ENCODE measurements at regions not wholly inside any gene's neighbourhood (a gene's known extent, or its start where the extent isn't known, plus 50 kb on each side); places are given as distances from the start of the nearest gene placed in this dataset.

- Mint-ChIP-seq H3K27ac (ENCODE audit: low read depth) (no peak overlapping the region), H3K9me3 (peaks cover 6% of the 10 kb centered on the region), H3K27me3 (peaks cover 67% of the 10 kb centered on the region), H3K36me3 (ENCODE audit: insufficient read depth) (no peaks in the 10 kb centered on the region), H3K4me1 (no peaks in the 10 kb centered on the region), H3K4me3 (no peak overlapping the region)
- DNase-seq (ENCODE audit: low spot score in 2 of 2): no peak
- no peak for ATAC-seq (replicated peaks; ENCODE audit: extremely low read depth, poor library complexity, severe bottlenecking)
Observed at GRCh38 chr12:124143726-124144125, 151.2 kb upstream of the RFLNA start.

GRCh38 chr12:124144531-124145194, 150.2 kb upstream of the RFLNA start:
- DNase-seq (ENCODE audit: low spot score in 2 of 2) (no peak), ATAC-seq (replicated peaks; ENCODE audit: extremely low read depth, poor library complexity, severe bottlenecking) (no peak)
- H3K27me3 Mint-ChIP-seq: peaks cover 59% of the 10 kb centered on the region
- no peak overlapping the region for H3K4me3 Mint-ChIP-seq
- H3K4me1 Mint-ChIP-seq: no peaks in the 10 kb centered on the region
- H3K27ac Mint-ChIP-seq (ENCODE audit: low read depth): no peak overlapping the region
- H3K9me3 Mint-ChIP-seq: peaks cover 6% of the 10 kb centered on the region
- no peaks in the 10 kb centered on the region for H3K36me3 Mint-ChIP-seq (ENCODE audit: insufficient read depth)

- ATAC-seq (replicated peaks; ENCODE audit: extremely low read depth, poor library complexity, severe bottlenecking): no peak
- DNase-seq (ENCODE audit: low spot score in 2 of 2): no peak
- no peaks in the 10 kb centered on the region for H3K4me1 Mint-ChIP-seq
- no peaks in the 10 kb centered on the region for H3K36me3 Mint-ChIP-seq (ENCODE audit: insufficient read depth)
- no peak overlapping the region for H3K4me3 Mint-ChIP-seq
- peaks cover 36% of the 10 kb centered on the region for H3K27me3 Mint-ChIP-seq
- peaks cover 6% of the 10 kb centered on the region for H3K9me3 Mint-ChIP-seq
- H3K27ac Mint-ChIP-seq (ENCODE audit: low read depth): no peak overlapping the region
Observed at GRCh38 chr12:124147027-124147426, 147.9 kb upstream of the RFLNA start.

GRCh38 chr12:124147575-124147974, 147.3 kb upstream of the RFLNA start:
- Mint-ChIP-seq H3K27ac (ENCODE audit: low read depth) (no peak overlapping the region), H3K4me3 (no peak overlapping the region), H3K36me3 (ENCODE audit: insufficient read depth) (no peaks in the 10 kb centered on the region), H3K9me3 (peaks cover under 1% of the 10 kb centered on the region), H3K27me3 (peaks cover 30% of the 10 kb centered on the region), H3K4me1 (no peaks in the 10 kb centered on the region)
- no peak for ATAC-seq (replicated peaks; ENCODE audit: extremely low read depth, poor library complexity, severe bottlenecking)
- DNase-seq (ENCODE audit: low spot score in 2 of 2): no peak

- no peak for ATAC-seq (replicated peaks; ENCODE audit: extremely low read depth, poor library complexity, severe bottlenecking)
- H3K27me3 Mint-ChIP-seq: peaks cover 22% of the 10 kb centered on the region
- no peaks in the 10 kb centered on the region for H3K36me3 Mint-ChIP-seq (ENCODE audit: insufficient read depth)
Observed at GRCh38 chr12:124148481-124149273, 146.2 kb upstream of the RFLNA start.

GRCh38 chr12:124149287-124149686, 145.6 kb upstream of the RFLNA start:
- no peaks in the 10 kb centered on the region for H3K4me1 Mint-ChIP-seq
- no peak overlapping the region for H3K4me3 Mint-ChIP-seq
- DNase-seq (ENCODE audit: low spot score in 2 of 2): no peak
- no peak for ATAC-seq (replicated peaks; ENCODE audit: extremely low read depth, poor library complexity, severe bottlenecking)
- H3K9me3 Mint-ChIP-seq: no peaks in the 10 kb centered on the region
- no peaks in the 10 kb centered on the region for H3K36me3 Mint-ChIP-seq (ENCODE audit: insufficient read depth)
- H3K27ac Mint-ChIP-seq (ENCODE audit: low read depth): no peak overlapping the region
- H3K27me3 Mint-ChIP-seq: peaks cover 15% of the 10 kb centered on the region

More at GRCh38 chr12:124148481-124149273, 146.2 kb upstream of the RFLNA start:
- Mint-ChIP-seq H3K4me1 (no peaks in the 10 kb centered on the region), H3K27ac (ENCODE audit: low read depth) (no peak overlapping the region), H3K4me3 (no peak overlapping the region), H3K9me3 (no peaks in the 10 kb centered on the region)
- DNase-seq (ENCODE audit: low spot score in 2 of 2): no peak

GRCh38 chr12:124150168-124150567, 144.7 kb upstream of the RFLNA start:
- Mint-ChIP-seq H3K27ac (ENCODE audit: low read depth) (no peak overlapping the region), H3K27me3 (peaks cover 9% of the 10 kb centered on the region), H3K4me3 (no peak overlapping the region), H3K36me3 (ENCODE audit: insufficient read depth) (no peaks in the 10 kb centered on the region), H3K9me3 (no peaks in the 10 kb centered on the region), H3K4me1 (no peaks in the 10 kb centered on the region)
- ATAC-seq (replicated peaks; ENCODE audit: extremely low read depth, poor library complexity, severe bottlenecking) (no peak), DNase-seq (ENCODE audit: low spot score in 2 of 2) (no peak)

- H3K27ac Mint-ChIP-seq (ENCODE audit: low read depth): no peak overlapping the region
- no peaks in the 10 kb centered on the region for H3K4me1 Mint-ChIP-seq
- peaks cover under 1% of the 10 kb centered on the region for H3K27me3 Mint-ChIP-seq
- DNase-seq (ENCODE audit: low spot score in 2 of 2) (no peak), ATAC-seq (replicated peaks; ENCODE audit: extremely low read depth, poor library complexity, severe bottlenecking) (no peak)
- H3K9me3 Mint-ChIP-seq: no peaks in the 10 kb centered on the region
- H3K36me3 Mint-ChIP-seq (ENCODE audit: insufficient read depth): no peaks in the 10 kb centered on the region
- H3K4me3 Mint-ChIP-seq: no peak overlapping the region
Observed at GRCh38 chr12:124151583-124151982, 143.3 kb upstream of the RFLNA start.

GRCh38 chr12:124152731-124153130, 142.2 kb upstream of the RFLNA start:
- ATAC-seq (replicated peaks; ENCODE audit: extremely low read depth, poor library complexity, severe bottlenecking) (no peak), DNase-seq (ENCODE audit: low spot score in 2 of 2) (no peak)
- Mint-ChIP-seq H3K4me3 (no peak overlapping the region), H3K9me3 (no peaks in the 10 kb centered on the region), H3K36me3 (ENCODE audit: insufficient read depth) (no peaks in the 10 kb centered on the region), H3K27me3 (peaks cover 12% of the 10 kb centered on the region), H3K4me1 (no peaks in the 10 kb centered on the region), H3K27ac (ENCODE audit: low read depth) (no peak overlapping the region)

- no peaks in the 10 kb centered on the region for H3K9me3 Mint-ChIP-seq
- ATAC-seq (replicated peaks; ENCODE audit: extremely low read depth, poor library complexity, severe bottlenecking): no peak
- no peaks in the 10 kb centered on the region for H3K4me1 Mint-ChIP-seq
- H3K4me3 Mint-ChIP-seq: no peak overlapping the region
- H3K27ac Mint-ChIP-seq (ENCODE audit: low read depth): no peak overlapping the region
- DNase-seq (ENCODE audit: low spot score in 2 of 2): no peak
- no peaks in the 10 kb centered on the region for H3K36me3 Mint-ChIP-seq (ENCODE audit: insufficient read depth)
- H3K27me3 Mint-ChIP-seq: peaks cover 18% of the 10 kb centered on the region
Observed at GRCh38 chr12:124153392-124153791, 141.5 kb upstream of the RFLNA start.

- no peaks in the 10 kb centered on the region for H3K36me3 Mint-ChIP-seq (ENCODE audit: insufficient read depth)
- no peaks in the 10 kb centered on the region for H3K4me1 Mint-ChIP-seq
- H3K4me3 Mint-ChIP-seq: no peak overlapping the region
- no peak for ATAC-seq (replicated peaks; ENCODE audit: extremely low read depth, poor library complexity, severe bottlenecking)
- H3K27me3 Mint-ChIP-seq: peaks cover 36% of the 10 kb centered on the region
- no peak for DNase-seq (ENCODE audit: low spot score in 2 of 2)
- H3K9me3 Mint-ChIP-seq: no peaks in the 10 kb centered on the region
- H3K27ac Mint-ChIP-seq (ENCODE audit: low read depth): no peak overlapping the region
Observed at GRCh38 chr12:124157406-124157805, 137.5 kb upstream of the RFLNA start.

- no peak overlapping the region for H3K4me3 Mint-ChIP-seq
- no peak for ATAC-seq (replicated peaks; ENCODE audit: extremely low read depth, poor library complexity, severe bottlenecking)
- H3K27ac Mint-ChIP-seq (ENCODE audit: low read depth): no peak overlapping the region
- no peak for DNase-seq (ENCODE audit: low spot score in 2 of 2)
- no peaks in the 10 kb centered on the region for H3K36me3 Mint-ChIP-seq (ENCODE audit: insufficient read depth)
- H3K27me3 Mint-ChIP-seq: peaks cover 36% of the 10 kb centered on the region
- no peaks in the 10 kb centered on the region for H3K4me1 Mint-ChIP-seq
- H3K9me3 Mint-ChIP-seq: no peaks in the 10 kb centered on the region
Observed at GRCh38 chr12:124159655-124160054, 135.2 kb upstream of the RFLNA start.

- no peak overlapping the region for H3K27ac Mint-ChIP-seq (ENCODE audit: low read depth)
- H3K27me3 Mint-ChIP-seq: peaks cover 36% of the 10 kb centered on the region
- ATAC-seq (replicated peaks; ENCODE audit: extremely low read depth, poor library complexity, severe bottlenecking): no peak
- no peaks in the 10 kb centered on the region for H3K36me3 Mint-ChIP-seq (ENCODE audit: insufficient read depth)
- no peak for DNase-seq (ENCODE audit: low spot score in 2 of 2)
- H3K4me3 Mint-ChIP-seq: no peak overlapping the region
- no peaks in the 10 kb centered on the region for H3K4me1 Mint-ChIP-seq
- no peaks in the 10 kb centered on the region for H3K9me3 Mint-ChIP-seq
Observed at GRCh38 chr12:124160097-124160756, 134.7 kb upstream of the RFLNA start.

All from central memory CD8-positive, alpha-beta T cell (primary cell).